NT2/D1 (cell line): ENCODE measurements at regions not wholly inside any gene's neighbourhood (a gene's known extent, or its start where the extent isn't known, plus 50 kb on each side); places are given as distances from the start of the nearest gene placed in this dataset.

Source experiments
- YY1 ChIP-seq: IDR thresholded peaks from 2 replicates; pipeline ENCODE4 v1.6.1; 2011; ENCODE audit not compliant: insufficient read length, insufficient read depth
- ZNF274 ChIP-seq: IDR thresholded peaks from 2 replicates; pipeline ENCODE4 v1.6.1; 2011; ENCODE audit warnings: mild to moderate bottlenecking, low read depth, low read length

GRCh38 chr6:127032971-127033370, 85.5 kb upstream of the RSPO3 start:
- no peak for TF ChIP-seq YY1
- TF ChIP-seq ZNF274, result no peak
